SK-N-MC (cell line): ENCODE measurements at regions not wholly inside any gene's neighbourhood (a gene's known extent, or its start where the extent isn't known, plus 50 kb on each side); places are given as distances from the start of the nearest gene placed in this dataset.
"Not testable (repeated sequence)": the region's sequence is repeated elsewhere in the genome, so short reads cannot be mapped to it uniquely, and the experiment has no call there.

Experiments used
- DNase-seq: peaks from one replicate; pipeline ENCODE4 v3.0.0-alpha.2; 2011; ENCODE audit warnings: low read depth, low spot score
- H3K27ac ChIP-seq: fragments of 200-600 bp; sonication (generic); 2 replicates; pipeline ENCODE4 v1.5.1; 2016; ENCODE audit warnings: mixed run types
- H3K36me3 ChIP-seq: fragments of 200-600 bp; sonication (generic); 2 replicates; pipeline ENCODE4 v1.6.1; 2017; ENCODE audit warnings: antibody characterized with exemption, low read length, mixed read lengths; ENCODE audit not compliant: insufficient read depth
- H3K4me3 ChIP-seq: fragments of 200-600 bp; sonication (generic); 2 replicates; pipeline ENCODE4 v1.5.1; 2016
- H3K9ac ChIP-seq: fragments of 200-600 bp; sonication (generic); 2 replicates; pipeline ENCODE4 v1.8.0; 2017; ENCODE audit warnings: mixed run types, mixed read lengths; ENCODE audit not compliant: insufficient read length
- H3K9me3 ChIP-seq: fragments of 200-600 bp; sonication (generic); 2 replicates; pipeline ENCODE4 v1.6.1; 2017; ENCODE audit warnings: low read depth, mild to moderate bottlenecking, antibody characterized with exemption, low read length, moderate library complexity, mixed read lengths
- EZH2 ChIP-seq: fragments of 200-600 bp; sonication (generic); IDR thresholded peaks from one replicate; pipeline ENCODE4 v1.6.1; 2017; ENCODE audit warnings: antibody characterized with exemption
- FOXP2 ChIP-seq: optimal IDR thresholded peaks from 2 replicates; pipeline ENCODE3; 2011; ENCODE audit warnings: mild to moderate bottlenecking, moderate library complexity; ENCODE audit not compliant: insufficient read depth; ENCODE audit errors: extremely low read length, control extremely low read depth
- POLR2AphosphoS5 ChIP-seq: IDR thresholded peaks from 2 replicates; pipeline ENCODE4 v1.6.1; 2012; ENCODE audit warnings: mild to moderate bottlenecking, low read depth, low read length, borderline replicate concordance

DNA sequence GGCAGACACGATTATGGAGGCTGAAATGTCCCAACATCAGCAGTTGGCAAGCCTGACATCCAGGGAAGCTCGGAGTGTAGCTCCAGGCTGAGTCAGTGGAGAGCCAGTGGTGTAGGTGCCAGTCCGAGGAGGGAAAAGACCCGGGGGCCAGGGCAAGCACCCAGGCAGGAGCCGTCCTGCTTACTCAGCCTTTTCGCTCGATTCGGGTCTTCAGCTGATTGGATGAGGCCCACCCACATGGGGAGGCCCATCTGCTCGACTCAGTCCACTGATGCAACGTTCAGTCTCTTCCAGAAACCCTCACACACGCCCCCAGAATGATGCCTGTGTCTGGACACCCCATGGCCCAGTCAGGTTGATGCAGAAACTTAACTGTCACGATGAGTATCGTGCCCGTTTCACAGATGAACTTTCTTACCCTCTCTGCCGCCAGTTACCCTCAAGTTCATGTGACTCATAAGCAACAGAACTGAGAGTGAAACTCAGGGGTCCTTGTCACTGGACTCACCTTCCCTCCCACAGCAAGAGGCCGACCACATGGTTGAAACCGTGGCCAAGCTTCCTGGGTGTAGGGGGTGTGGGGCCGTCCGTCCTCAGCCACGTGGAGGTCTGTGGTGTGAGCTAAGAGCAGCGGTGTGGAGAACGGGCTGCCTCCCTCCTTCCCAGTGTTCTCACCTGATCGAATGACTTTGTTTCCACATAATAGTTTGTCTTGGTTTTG is 197.4 kb upstream of the HDAC4 start:
- no peak overlapping the region for H3K9ac ChIP-seq
- DNase-seq: no peak
- H3K4me3 ChIP-seq: no peak overlapping the region
- no peak overlapping the region for H3K27ac ChIP-seq
- H3K36me3 ChIP-seq: no peaks in the 10 kb centered on the region
- no peak for TF ChIP-seq EZH2
- no peak for TF ChIP-seq POLR2AphosphoS5
- TF ChIP-seq FOXP2: no peak
- H3K9me3 ChIP-seq: no peaks in the 10 kb centered on the region

DNA sequence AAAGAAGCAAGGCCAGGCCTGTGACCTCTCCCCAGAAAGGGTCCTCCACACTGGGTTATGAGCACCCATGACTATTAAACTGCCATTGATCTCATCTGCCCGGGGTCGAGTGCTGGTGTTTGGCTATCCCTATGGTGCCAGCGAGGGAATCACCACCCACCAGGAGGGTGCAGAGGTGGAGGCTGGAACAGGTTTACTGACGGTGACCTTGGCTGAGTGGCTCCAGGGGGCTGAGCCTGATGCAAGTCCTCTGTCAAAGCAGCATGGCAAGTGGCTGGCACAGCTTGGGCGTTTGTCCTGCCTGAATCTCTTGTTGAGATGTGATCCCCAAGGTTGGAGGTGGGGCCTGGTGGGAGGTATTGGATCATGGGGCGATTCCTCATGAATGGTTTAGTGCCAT is 196.4 kb upstream of the HDAC4 start:
- no peaks in the 10 kb centered on the region for H3K9me3 ChIP-seq
- no peak overlapping the region for H3K4me3 ChIP-seq
- no peak for DNase-seq
- no peak overlapping the region for H3K9ac ChIP-seq
- TF ChIP-seq EZH2 (no peak), FOXP2 (no peak), POLR2AphosphoS5 (no peak)
- no peaks in the 10 kb centered on the region for H3K36me3 ChIP-seq
- H3K27ac ChIP-seq: no peak overlapping the region

DNA sequence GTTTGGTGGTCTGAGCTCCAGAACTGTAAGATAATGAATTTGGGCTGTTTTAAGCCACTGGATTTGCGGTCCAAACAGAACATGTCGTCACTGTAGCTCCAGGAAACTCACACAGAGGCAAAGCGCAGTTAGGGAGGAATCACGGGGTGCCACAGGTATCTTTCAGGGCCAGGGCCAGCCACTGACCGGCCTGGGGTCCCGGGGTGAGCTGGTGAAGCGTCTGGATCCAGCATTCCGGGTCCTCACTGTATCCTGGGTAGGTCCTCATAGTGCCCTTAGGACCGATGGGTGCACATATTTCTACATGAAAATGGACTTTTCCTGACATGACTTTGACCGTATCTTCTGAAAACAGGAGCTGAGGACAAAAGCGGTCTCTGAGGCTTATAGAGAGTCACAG is 196.0 kb upstream of the HDAC4 start:
- TF ChIP-seq POLR2AphosphoS5: no peak
- no peak for TF ChIP-seq EZH2
- no peak for TF ChIP-seq FOXP2
- Histone ChIP-seq H3K4me3 (no peak overlapping the region), H3K36me3 (no peaks in the 10 kb centered on the region), H3K9me3 (no peaks in the 10 kb centered on the region), H3K27ac (no peak overlapping the region), H3K9ac (no peak overlapping the region)
- no peak for DNase-seq

DNA sequence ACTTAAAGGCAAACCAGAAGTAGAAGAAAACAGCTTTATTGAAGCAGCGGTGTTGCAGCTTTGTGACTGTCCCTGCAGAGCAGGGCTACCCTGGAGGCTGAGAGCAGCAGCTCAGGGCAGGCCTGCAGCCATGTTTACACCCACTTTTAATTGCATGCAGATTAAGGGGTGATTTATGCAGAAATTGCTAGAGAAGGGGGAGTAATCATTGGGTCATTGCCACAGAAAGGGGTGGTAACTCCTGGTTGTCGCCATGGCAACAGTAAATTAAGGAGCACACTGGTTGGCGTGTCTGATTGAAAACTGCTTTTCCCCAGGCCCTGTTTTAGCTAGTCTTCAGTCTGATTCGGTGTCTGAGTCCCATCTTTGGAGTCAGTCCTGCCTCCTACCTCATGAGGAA is 195.4 kb upstream of the HDAC4 start:
- Histone ChIP-seq H3K4me3 (no peak overlapping the region), H3K36me3 (no peaks in the 10 kb centered on the region), H3K9me3 (no peaks in the 10 kb centered on the region), H3K9ac (no peak overlapping the region), H3K27ac (no peak overlapping the region)
- DNase-seq: no peak
- TF ChIP-seq EZH2 (no peak), POLR2AphosphoS5 (no peak), FOXP2 (no peak)

GRCh38 chr2:239595726-239596125 is 194.9 kb upstream of the HDAC4 start:
- no peaks in the 10 kb centered on the region for H3K9me3 ChIP-seq
- TF ChIP-seq POLR2AphosphoS5: no peak
- TF ChIP-seq FOXP2: no peak
- no peak for TF ChIP-seq EZH2
- H3K27ac ChIP-seq: no peak overlapping the region
- H3K4me3 ChIP-seq: no peak overlapping the region
- H3K36me3 ChIP-seq: no peaks in the 10 kb centered on the region
- no peak for DNase-seq
- H3K9ac ChIP-seq: no peak overlapping the region

- no peak overlapping the region for H3K27ac ChIP-seq
- H3K9ac ChIP-seq: no peak overlapping the region
- no peaks in the 10 kb centered on the region for H3K36me3 ChIP-seq
- H3K4me3 ChIP-seq: no peak overlapping the region
- no peak for TF ChIP-seq POLR2AphosphoS5
- no peak for TF ChIP-seq EZH2
- TF ChIP-seq FOXP2: no peak
- DNase-seq: no peak
- no peaks in the 10 kb centered on the region for H3K9me3 ChIP-seq
These were observed 194.2 kb upstream of the HDAC4 start for GRCh38 chr2:239594772-239595608.

DNA sequence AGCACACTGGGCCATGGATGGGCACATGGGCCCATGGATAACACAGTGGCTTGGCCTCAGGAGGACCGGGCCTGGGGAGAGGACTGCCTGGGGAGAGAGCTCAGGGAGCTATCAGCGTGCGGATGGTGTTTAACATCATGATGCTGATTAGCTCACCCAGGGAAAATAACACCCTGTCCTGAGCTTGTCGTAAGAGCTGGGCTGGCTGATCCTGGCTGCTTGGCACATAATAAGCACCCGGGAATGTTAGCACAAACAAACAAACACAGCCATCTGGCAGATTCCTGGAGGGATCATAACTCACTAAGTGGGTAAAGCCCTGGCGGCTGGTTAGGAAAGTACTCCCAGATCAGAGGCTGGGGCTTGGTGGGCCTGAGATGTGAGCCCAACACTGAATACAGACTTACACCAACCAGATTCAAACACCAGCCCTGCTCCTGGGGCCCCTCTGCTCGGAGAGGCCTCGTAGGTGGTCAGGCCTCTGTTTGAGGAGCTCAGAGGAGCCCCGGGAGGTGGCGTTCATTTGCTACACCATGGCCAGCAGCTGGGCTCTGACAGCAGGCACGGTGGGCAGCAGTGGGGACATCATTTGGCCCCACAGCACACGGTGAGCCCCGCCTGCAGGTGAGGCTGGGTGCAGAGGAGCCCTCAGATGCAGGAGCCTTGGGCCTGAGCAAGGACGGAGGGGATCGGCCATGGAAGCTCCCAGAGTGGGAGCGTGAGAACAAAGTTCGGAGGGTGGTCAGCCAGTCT is 193.4 kb upstream of the HDAC4 start:
- Histone ChIP-seq H3K9ac (no peak overlapping the region), H3K9me3 (no peaks in the 10 kb centered on the region), H3K27ac (no peak overlapping the region), H3K36me3 (no peaks in the 10 kb centered on the region), H3K4me3 (no peak overlapping the region)
- TF ChIP-seq EZH2 (no peak), FOXP2 (no peak), POLR2AphosphoS5 (no peak)
- no peak for DNase-seq

DNA sequence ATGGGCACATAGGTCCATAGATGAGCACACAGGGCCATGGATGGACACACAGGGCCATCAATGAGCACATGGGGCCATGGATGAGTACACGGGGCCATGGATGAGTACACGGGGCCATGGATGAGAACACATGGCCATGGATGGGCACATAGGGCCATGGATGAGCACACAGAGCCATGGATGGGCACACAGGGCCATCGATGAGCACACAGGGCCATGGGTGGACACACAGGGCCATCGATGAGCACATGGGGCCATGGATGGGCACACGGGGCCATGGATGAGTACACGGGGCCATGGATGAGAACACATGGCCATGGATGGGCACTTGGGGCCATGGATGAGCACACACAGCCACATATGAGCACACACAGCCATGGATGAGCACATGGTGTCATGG is 192.6 kb upstream of the HDAC4 start:
- Histone ChIP-seq H3K4me3 (no peak overlapping the region), H3K9ac (no peak overlapping the region), H3K9me3 (no peaks in the 10 kb centered on the region), H3K36me3 (no peaks in the 10 kb centered on the region), H3K27ac (no peak overlapping the region)
- TF ChIP-seq POLR2AphosphoS5 (no peak), EZH2 (no peak), FOXP2 (no peak)
- DNase-seq: no peak

DNA sequence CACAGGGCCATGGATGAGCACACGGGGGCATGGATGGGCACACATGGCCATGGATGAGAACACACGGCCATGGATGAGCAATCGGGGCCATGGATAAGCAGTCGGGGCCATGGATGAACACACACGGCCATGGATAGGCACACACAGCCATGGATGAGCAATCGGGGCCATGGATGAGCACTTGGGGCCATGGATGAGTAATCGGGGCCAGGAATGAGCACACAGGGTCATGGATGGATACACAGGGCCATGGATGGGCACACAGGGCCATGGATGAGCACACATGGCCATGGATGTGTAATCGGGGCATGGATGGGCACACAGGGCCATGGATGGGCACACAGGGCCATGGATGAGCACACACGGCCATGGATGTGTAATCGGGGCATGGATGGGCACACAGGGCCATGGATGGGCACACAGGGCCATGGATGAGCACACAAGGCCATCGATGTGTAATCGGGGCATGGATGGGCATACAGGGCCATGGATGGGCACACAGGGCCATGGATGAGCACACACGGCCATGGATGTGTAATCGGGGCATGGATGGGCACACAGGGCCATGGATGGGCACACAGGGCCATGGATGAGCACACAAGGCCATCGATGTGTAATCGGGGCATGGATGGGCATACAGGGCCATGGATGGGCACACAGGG is 191.9 kb upstream of the HDAC4 start:
- not testable (repeated sequence) for H3K4me3 ChIP-seq, H3K36me3 ChIP-seq, H3K27ac ChIP-seq, DNase-seq, H3K9ac ChIP-seq, H3K9me3 ChIP-seq
